22Rv1 (cell line): ENCODE measurements at regions not wholly inside any gene's neighbourhood (a gene's known extent, or its start where the extent isn't known, plus 50 kb on each side); places are given as distances from the start of the nearest gene placed in this dataset.

Source experiments
- H3K27ac ChIP-seq: fragments of 450-650 bp; 2 replicates; pipeline ENCODE4 v1.5.1; 2017
- CTCF ChIP-seq: fragments of 450-650 bp; IDR thresholded peaks from 2 replicates; pipeline ENCODE4 v1.5.1; 2017; ENCODE audit warnings: mild to moderate bottlenecking
- ZFX ChIP-seq: fragments of 450-650 bp; IDR thresholded peaks from 2 replicates; pipeline ENCODE4 v1.6.1; 2017; ENCODE audit warnings: antibody characterized with exemption, borderline replicate concordance

DNA sequence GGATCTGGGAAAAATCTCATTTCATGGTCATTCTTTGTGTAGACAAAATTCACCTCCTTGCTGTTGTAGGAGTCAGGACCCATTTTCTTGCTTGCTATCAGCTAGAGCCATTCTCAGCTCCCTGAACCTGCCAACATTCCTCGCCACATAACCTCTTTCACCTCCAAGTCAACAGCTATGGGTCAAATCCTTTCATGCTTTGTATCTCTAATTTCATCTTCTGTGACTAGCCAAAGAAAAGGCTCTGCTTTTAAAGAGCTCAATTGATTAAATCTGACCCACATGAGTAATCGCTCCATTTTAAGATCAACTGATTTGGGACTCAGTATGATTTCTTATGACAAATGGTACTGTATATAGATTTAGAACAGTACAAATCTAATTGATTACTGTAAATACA is 89.2 kb upstream of the FOXG1 start:
- H3K27ac ChIP-seq = no peak overlapping the region
- TF ChIP-seq CTCF = no peak
- TF ChIP-seq ZFX = no peak

- no peak overlapping the region for H3K27ac ChIP-seq
- TF ChIP-seq CTCF = no peak
- no peak for TF ChIP-seq ZFX
Measured at GRCh38 chr14:28678887-28679286, 87.7 kb upstream of the FOXG1 start.

DNA sequence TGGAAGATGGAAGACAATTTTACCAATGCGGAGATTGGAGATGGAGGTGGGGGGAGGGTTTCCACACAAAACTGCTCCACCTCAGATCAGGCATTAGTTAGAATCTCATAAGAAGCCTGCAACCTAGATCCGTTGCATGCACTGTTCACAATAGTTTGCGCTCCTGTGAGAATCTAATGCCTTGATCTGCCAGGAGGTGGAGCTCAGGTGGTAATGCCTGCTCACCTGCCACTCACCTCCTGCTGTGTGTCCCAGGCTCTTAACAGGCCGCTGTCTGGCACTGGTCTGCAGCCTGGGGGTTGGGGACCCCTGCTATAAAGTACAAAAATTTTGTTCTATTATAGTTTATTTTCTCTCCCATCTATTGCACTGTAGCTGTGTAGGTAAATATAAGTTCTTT is 84.9 kb upstream of the FOXG1 start:
- peak; percentile 69 for TF ChIP-seq CTCF
- no peak for TF ChIP-seq ZFX
- no peak overlapping the region for H3K27ac ChIP-seq

- no peak overlapping the region for H3K27ac ChIP-seq
- TF ChIP-seq ZFX (no peak), CTCF (no peak)
Measured at GRCh38 chr14:28690029-28690692, 76.4 kb upstream of the FOXG1 start.

- no peak for TF ChIP-seq ZFX
- no peak for TF ChIP-seq CTCF
- H3K27ac ChIP-seq = no peak overlapping the region
Measured at GRCh38 chr14:28695109-28695508, 71.5 kb upstream of the FOXG1 start.

- TF ChIP-seq ZFX (no peak), CTCF (no peak)
- H3K27ac ChIP-seq = no peak overlapping the region
Measured at GRCh38 chr14:28701733-28702132, 64.9 kb upstream of the FOXG1 start.

GRCh38 chr14:28703482-28703881 is 63.1 kb upstream of the FOXG1 start:
- H3K27ac ChIP-seq = no peak overlapping the region
- TF ChIP-seq CTCF (no peak), ZFX (no peak)
